Astrocyte (in vitro differentiated cells and primary cell): ENCODE measurements at regions not wholly inside any gene's neighbourhood (a gene's known extent, or its start where the extent isn't known, plus 50 kb on each side); places are given as distances from the start of the nearest gene placed in this dataset.

Experiments
- DNase-seq: peaks from one replicate; pipeline ENCODE4 v3.0.0-alpha.2; 2010; ENCODE audit warnings: low read depth
- FAIRE-seq: peaks from 2 replicates; lab custom pipeline; 2011; peaks lifted over from hg19 to GRCh38; lab: Jason Lieb, UNC
- H2AFZ ChIP-seq: 2 replicates; pipeline ENCODE4 v1.6.0; 2012; ENCODE audit warnings: low read depth, low read length, inconsistent platforms
- H3K27ac ChIP-seq: 2 replicates; pipeline ENCODE4 v1.5.1; 2011; ENCODE audit warnings: low read depth, low read length, inconsistent platforms
- H3K27me3 ChIP-seq: 2 replicates; pipeline ENCODE4 v1.6.0; 2011; ENCODE audit warnings: low read length, inconsistent platforms; ENCODE audit not compliant: insufficient read depth
- H3K36me3 ChIP-seq: 2 replicates; pipeline ENCODE4 v1.5.1; 2011; ENCODE audit warnings: low read length, inconsistent platforms; ENCODE audit not compliant: insufficient read depth
- H3K4me1 ChIP-seq: 2 replicates; pipeline ENCODE4 v1.5.1; 2011; ENCODE audit warnings: low read length, inconsistent platforms; ENCODE audit not compliant: insufficient read depth
- H3K4me2 ChIP-seq: 2 replicates; pipeline ENCODE4 v1.6.0; 2012; ENCODE audit warnings: low read length, inconsistent platforms
- H3K4me3 ChIP-seq: 2 replicates; pipeline ENCODE4 v1.5.1; 2011; ENCODE audit warnings: low read depth, mild to moderate bottlenecking, low read length, inconsistent platforms; ENCODE audit not compliant: insufficient read depth
- H3K79me2 ChIP-seq: 2 replicates; pipeline ENCODE4 v1.6.0; 2012; ENCODE audit warnings: mild to moderate bottlenecking, low read length, inconsistent platforms; ENCODE audit not compliant: insufficient read depth
- H3K9ac ChIP-seq: 2 replicates; pipeline ENCODE4 v1.6.0; 2012; ENCODE audit warnings: mild to moderate bottlenecking, low read length, inconsistent platforms
- H3K9me3 ChIP-seq: 2 replicates; pipeline ENCODE4 v1.5.1; 2012; ENCODE audit warnings: low read depth, mild to moderate bottlenecking, low read length, inconsistent platforms; ENCODE audit not compliant: insufficient read depth
- H4K20me1 ChIP-seq: 2 replicates; pipeline ENCODE4 v1.6.0; 2012; ENCODE audit warnings: low read length, inconsistent platforms; ENCODE audit not compliant: insufficient read depth
- H3K27ac Mint-ChIP-seq: one replicate; pipeline ENCODE4 v1.8.0; 2021; ENCODE audit warnings: mild to moderate bottlenecking, mixed read lengths; ENCODE audit not compliant: unreplicated experiment
- H3K27me3 Mint-ChIP-seq: one replicate; pipeline ENCODE4 v1.8.0; 2021; ENCODE audit warnings: low read depth, mixed read lengths; ENCODE audit not compliant: unreplicated experiment
- H3K36me3 Mint-ChIP-seq: one replicate; pipeline ENCODE4 v1.8.0; 2021; ENCODE audit warnings: low read depth, mixed read lengths; ENCODE audit not compliant: unreplicated experiment
- H3K4me1 Mint-ChIP-seq: one replicate; pipeline ENCODE4 v1.8.0; 2021; ENCODE audit warnings: low read depth, mixed read lengths; ENCODE audit not compliant: unreplicated experiment
- H3K4me3 Mint-ChIP-seq: one replicate; pipeline ENCODE4 v1.8.0; 2021; ENCODE audit warnings: mild to moderate bottlenecking, moderate library complexity, mixed read lengths; ENCODE audit not compliant: unreplicated experiment
- H3K9me3 Mint-ChIP-seq: one replicate; pipeline ENCODE4 v1.8.0; 2021; ENCODE audit warnings: mild to moderate bottlenecking, mixed read lengths; ENCODE audit not compliant: unreplicated experiment
- EZH2 ChIP-seq: IDR thresholded peaks from 2 replicates; pipeline ENCODE4 v1.6.1; 2012; ENCODE audit warnings: mild to moderate bottlenecking, low read length, inconsistent platforms; ENCODE audit not compliant: insufficient read depth
- TF ChIP-seq, protein P1 (sequence below): IDR thresholded peaks from 2 replicates; pipeline ENCODE4 v1.5.1; 2011; ENCODE audit warnings: low read depth, mild to moderate bottlenecking, inconsistent platforms, low read length, moderate library complexity; ENCODE audit not compliant: insufficient read depth

DNA sequence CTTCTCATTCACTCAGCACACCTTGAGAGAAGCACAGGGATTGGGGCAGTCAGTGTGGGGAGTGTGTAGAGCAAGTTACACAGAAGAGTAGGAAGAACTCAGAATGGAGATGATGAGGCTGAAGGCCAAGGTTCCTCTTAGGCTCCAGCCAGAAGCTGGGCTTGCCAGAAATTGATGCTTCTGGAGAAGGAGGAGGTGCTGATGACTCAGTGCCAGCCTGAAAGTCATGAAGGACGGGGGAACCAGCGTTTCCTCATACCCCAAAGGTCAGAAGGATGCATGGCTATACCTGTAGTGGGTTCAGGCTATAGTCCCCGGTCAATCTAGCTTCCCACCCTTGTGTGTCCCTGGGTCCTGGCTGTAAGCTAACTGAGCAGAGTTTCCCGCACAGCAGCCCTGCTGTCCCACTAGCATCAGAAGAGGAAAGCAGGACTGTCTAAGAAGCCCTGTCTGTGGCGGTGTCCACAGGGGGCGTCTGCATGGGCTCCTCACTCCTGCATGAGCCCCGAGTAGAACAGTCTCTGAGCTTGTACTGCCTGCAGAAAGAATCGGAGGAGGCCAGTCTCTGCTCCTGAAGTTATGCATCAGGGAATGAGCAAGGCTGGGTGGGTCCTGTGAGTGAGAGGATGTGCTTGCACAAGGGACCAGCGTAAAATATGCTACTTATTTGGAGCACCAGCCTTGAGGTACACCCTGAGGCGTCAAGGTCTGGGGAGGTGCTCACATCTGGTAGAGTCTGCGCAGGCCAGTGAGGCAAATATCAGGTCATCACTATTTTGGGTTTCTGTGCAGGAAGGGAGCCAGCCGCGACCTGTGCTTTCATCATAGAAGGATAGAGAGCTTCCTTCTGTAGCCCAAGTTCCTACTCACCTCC is 148.5 kb downstream of the MRPL14 start:
- Histone ChIP-seq H3K9me3 (peaks cover 6% of the 10 kb centered on the region), H3K27ac (no peak overlapping the region), H3K27me3 (peaks cover 5% of the 10 kb centered on the region), H3K79me2 (no peaks in the 10 kb centered on the region), H3K4me3 (no peak overlapping the region), H3K36me3 (no peaks in the 10 kb centered on the region), H2AFZ (no peak overlapping the region), H3K9ac (no peak overlapping the region), H3K4me2 (no peak overlapping the region), H4K20me1 (no peaks in the 10 kb centered on the region), H3K4me1 (no peaks in the 10 kb centered on the region)
- no peak for TF ChIP-seq EZH2
- TF ChIP-seq, protein P1, sequence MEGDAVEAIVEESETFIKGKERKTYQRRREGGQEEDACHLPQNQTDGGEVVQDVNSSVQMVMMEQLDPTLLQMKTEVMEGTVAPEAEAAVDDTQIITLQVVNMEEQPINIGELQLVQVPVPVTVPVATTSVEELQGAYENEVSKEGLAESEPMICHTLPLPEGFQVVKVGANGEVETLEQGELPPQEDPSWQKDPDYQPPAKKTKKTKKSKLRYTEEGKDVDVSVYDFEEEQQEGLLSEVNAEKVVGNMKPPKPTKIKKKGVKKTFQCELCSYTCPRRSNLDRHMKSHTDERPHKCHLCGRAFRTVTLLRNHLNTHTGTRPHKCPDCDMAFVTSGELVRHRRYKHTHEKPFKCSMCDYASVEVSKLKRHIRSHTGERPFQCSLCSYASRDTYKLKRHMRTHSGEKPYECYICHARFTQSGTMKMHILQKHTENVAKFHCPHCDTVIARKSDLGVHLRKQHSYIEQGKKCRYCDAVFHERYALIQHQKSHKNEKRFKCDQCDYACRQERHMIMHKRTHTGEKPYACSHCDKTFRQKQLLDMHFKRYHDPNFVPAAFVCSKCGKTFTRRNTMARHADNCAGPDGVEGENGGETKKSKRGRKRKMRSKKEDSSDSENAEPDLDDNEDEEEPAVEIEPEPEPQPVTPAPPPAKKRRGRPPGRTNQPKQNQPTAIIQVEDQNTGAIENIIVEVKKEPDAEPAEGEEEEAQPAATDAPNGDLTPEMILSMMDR = no peak
- no peak for DNase-seq
- FAIRE-seq = no peak
- Mint-ChIP-seq H3K9me3 (peaks cover 12% of the 10 kb centered on the region), H3K4me1 (peaks cover 4% of the 10 kb centered on the region), H3K36me3 (no peaks in the 10 kb centered on the region), H3K27me3 (peaks cover 61% of the 10 kb centered on the region), H3K4me3 (no peak overlapping the region), H3K27ac (no peak overlapping the region)

DNA sequence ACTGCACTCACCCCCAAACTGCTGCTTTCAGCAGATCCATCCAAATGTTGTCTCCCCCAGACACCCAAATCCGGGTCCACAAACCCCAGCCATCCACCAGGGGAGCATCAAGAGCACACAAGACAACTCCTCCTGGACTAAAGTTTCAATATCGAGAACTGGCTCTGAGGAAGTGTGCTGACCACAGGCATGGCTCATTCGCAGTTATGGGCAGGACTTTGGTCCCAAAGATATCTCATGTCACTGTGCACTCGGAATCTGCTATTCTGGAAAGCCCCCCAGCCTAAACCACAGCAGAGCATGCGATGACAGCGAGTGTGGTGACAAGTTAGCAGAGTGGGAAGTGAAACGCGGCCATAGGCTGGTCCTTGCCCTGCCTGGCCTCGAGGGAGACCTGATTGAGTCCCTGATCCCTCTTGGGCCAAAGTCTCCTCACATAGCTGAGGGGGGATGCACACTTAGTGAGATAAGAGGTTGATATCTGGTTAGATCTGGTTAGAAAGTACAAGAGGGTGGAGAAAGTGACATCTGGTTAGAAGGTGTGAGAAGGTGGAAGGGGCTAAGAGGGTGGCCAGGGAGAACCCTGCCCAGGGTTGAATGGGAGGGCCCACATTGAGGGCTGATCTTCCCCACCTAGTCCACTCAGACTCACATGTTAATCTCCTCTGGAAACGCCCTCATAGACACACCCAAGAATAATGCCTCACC is 149.7 kb downstream of the MRPL14 start:
- H3K9me3 Mint-ChIP-seq = peaks cover 10% of the 10 kb centered on the region
- TF ChIP-seq EZH2 = no peak
- TF ChIP-seq, protein P1 = no peak
- no peak for DNase-seq
- no peak overlapping the region for H3K27ac ChIP-seq
- H3K36me3 Mint-ChIP-seq = no peaks in the 10 kb centered on the region
- no peaks in the 10 kb centered on the region for H3K79me2 ChIP-seq
- no peak overlapping the region for H3K4me2 ChIP-seq
- H4K20me1 ChIP-seq = no peaks in the 10 kb centered on the region
- no peak overlapping the region for H2AFZ ChIP-seq
- peaks cover 58% of the 10 kb centered on the region for H3K27me3 Mint-ChIP-seq
- H3K4me1 ChIP-seq = no peaks in the 10 kb centered on the region
- H3K27ac Mint-ChIP-seq = no peak overlapping the region
- peaks cover 5% of the 10 kb centered on the region for H3K27me3 ChIP-seq
- H3K4me3 Mint-ChIP-seq = no peak overlapping the region
- no peak overlapping the region for H3K4me3 ChIP-seq
- no peaks in the 10 kb centered on the region for H3K36me3 ChIP-seq
- H3K4me1 Mint-ChIP-seq = peaks cover 9% of the 10 kb centered on the region
- no peak overlapping the region for H3K9ac ChIP-seq
- no peak for FAIRE-seq
- peaks cover 6% of the 10 kb centered on the region for H3K9me3 ChIP-seq
